ENCODE measurements at regions not wholly inside any gene's neighbourhood (a gene's known extent, or its start where the extent isn't known, plus 50 kb on each side); places are given as distances from the start of the nearest gene placed in this dataset.

DNA sequence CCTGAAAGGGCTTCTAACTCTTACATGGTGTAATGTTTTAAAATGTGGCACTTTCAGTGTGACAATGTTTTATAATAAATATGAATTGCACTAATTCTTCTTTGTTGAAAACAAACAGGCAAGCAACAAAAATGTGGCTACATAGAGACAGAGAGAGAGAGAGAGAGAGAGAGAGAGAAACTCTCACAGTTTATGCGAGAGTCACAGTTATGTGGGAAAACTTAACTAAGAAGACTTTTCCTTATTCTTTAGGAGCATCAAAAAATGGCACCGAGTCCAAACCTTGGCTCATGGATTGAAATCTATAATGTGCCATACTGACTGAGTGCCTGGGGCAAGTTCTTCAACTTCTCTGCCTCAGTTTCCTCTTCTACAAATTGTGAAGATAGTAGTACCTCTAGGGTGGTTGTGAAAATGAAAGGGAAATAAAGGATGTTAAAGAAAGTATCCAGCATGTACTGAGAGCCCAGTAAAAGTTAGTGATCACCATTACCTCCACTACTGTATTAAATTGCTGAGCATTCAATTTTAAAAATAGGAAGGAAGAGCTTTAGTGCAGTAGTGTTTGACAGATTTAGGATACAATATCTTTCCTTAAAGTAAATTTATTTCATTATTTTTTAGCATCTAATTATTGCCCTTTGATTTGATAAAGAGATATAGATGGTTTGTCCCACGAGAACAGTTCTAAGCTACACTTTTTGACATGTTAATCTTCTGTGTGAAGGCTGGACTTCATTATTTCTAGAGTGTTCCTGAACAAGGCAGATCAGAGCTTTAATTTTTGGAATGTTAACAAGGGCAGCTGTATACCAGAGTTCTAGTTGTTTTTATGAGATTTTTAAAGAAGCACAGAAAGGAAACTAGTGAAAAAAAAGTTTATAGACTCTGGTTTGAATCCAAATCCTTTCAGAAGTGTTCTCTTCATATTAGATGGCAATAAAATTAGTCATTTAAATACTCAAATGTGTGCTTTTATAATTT lies 187.5 kb upstream of the ANK2 start:
- Histone ChIP-seq H3K36me3 (ENCODE audit: control insufficient read depth, insufficient read depth, low read length) (no peaks in the 10 kb centered on the region), H3K27me3 (ENCODE audit: control insufficient read depth, insufficient read depth, low read length) (no peaks in the 10 kb centered on the region), H3K4me3 (ENCODE audit: low read depth, low read length) (no peak overlapping the region)
- ChIA-PET CTCF (interaction anchor here (0.5 kb wide), 1 partner anchor 33 kb away, joined by 3 read pairs; no protein-coding TSS in a partner anchor), POLR2A (no interaction called here)
- TF ChIP-seq, protein P1, sequence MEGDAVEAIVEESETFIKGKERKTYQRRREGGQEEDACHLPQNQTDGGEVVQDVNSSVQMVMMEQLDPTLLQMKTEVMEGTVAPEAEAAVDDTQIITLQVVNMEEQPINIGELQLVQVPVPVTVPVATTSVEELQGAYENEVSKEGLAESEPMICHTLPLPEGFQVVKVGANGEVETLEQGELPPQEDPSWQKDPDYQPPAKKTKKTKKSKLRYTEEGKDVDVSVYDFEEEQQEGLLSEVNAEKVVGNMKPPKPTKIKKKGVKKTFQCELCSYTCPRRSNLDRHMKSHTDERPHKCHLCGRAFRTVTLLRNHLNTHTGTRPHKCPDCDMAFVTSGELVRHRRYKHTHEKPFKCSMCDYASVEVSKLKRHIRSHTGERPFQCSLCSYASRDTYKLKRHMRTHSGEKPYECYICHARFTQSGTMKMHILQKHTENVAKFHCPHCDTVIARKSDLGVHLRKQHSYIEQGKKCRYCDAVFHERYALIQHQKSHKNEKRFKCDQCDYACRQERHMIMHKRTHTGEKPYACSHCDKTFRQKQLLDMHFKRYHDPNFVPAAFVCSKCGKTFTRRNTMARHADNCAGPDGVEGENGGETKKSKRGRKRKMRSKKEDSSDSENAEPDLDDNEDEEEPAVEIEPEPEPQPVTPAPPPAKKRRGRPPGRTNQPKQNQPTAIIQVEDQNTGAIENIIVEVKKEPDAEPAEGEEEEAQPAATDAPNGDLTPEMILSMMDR (IDR thresholded peaks at IDR 0.05; ENCODE audit: insufficient read depth, low read depth, low read length) = no peak
- peak; percentile 34 for DNase-seq (ENCODE audit: low read depth)

DNA sequence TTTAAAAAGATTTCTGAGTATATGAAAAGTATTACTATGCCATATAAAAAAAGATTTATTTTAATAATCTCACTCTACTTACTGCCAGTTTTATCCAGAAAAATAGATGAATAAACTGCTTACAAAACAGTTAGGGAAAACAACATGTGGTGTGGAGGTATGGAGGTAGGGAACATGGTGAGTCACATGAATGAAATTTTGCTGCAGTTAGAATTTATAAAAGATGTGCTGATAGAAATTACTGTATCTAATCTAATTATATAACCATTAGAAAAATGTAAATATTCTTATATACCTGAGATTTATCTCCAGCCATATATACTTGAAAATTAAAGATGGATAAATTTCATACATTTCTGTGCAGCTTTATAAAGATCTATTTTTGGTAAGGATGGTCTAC lies 184.0 kb upstream of the ANK2 start:
- TF ChIP-seq, protein P1 (IDR thresholded peaks at IDR 0.05; ENCODE audit: insufficient read depth, low read depth, low read length) = no peak
- Histone ChIP-seq H3K4me3 (ENCODE audit: low read depth, low read length) (no peak overlapping the region), H3K27me3 (ENCODE audit: control insufficient read depth, insufficient read depth, low read length) (no peaks in the 10 kb centered on the region), H3K36me3 (ENCODE audit: control insufficient read depth, insufficient read depth, low read length) (no peaks in the 10 kb centered on the region)
- CTCF ChIA-PET = no interaction called here
- POLR2A ChIA-PET = no interaction called here
- DNase-seq (ENCODE audit: low read depth) = no peak

DNA sequence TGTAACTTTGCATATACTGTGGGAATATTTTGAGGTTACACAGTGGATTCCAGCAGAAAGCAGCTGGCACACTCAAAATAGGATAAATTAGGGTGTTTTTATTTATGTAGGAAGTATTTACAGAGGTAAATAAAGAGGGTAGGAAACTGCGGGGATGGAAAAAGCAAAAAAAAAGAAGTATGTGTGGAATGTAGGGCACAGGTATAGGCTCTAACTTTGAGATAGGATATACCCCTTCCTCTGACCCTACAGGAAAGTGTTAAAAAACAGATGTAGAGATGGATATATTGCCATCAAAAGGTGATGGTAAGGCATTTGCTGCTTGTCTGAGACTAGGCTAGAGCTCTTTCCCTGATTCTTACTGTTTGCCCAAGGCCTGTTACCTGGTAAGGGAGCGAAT lies 173.1 kb upstream of the ANK2 start:
- DNase-seq (ENCODE audit: low read depth) = no peak
- ChIA-PET CTCF (no interaction called here), POLR2A (no interaction called here)
- no peak overlapping the region for H3K4me3 ChIP-seq (ENCODE audit: low read depth, low read length)
- no peaks in the 10 kb centered on the region for H3K36me3 ChIP-seq (ENCODE audit: control insufficient read depth, insufficient read depth, low read length)
- TF ChIP-seq, protein P1 (IDR thresholded peaks at IDR 0.05; ENCODE audit: insufficient read depth, low read depth, low read length) = no peak
- H3K27me3 ChIP-seq (ENCODE audit: control insufficient read depth, insufficient read depth, low read length) = no peaks in the 10 kb centered on the region

DNA sequence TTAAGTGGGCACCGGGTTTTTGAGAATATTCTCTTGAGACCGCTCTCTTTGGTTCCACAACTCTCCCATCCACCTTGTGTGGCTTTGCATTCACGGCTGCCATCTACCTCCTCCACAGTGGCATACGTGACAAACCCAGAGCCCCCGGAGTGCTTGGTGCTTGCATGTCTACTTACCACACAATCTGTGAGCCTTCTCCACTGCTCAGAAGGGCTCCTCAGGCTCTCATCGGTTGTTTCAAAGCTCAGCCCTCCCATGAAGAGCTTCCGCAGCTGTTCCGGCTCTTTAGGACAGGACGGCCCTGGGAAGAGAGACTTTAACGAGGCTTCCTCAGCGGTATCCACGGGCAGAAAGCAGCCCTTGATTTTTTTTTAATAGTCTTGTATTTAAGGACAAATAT lies 167.6 kb upstream of the ANK2 start:
- POLR2A ChIA-PET = no interaction called here
- Histone ChIP-seq H3K27me3 (ENCODE audit: control insufficient read depth, insufficient read depth, low read length) (no peaks in the 10 kb centered on the region), H3K4me3 (ENCODE audit: low read depth, low read length) (no peak overlapping the region), H3K36me3 (ENCODE audit: control insufficient read depth, insufficient read depth, low read length) (no peaks in the 10 kb centered on the region)
- TF ChIP-seq, protein P1 (IDR thresholded peaks at IDR 0.05; ENCODE audit: insufficient read depth, low read depth, low read length) = no peak
- CTCF ChIA-PET = interaction anchor here (1.4 kb wide), 1 partner anchor 14 kb away, joined by 3 read pairs; no protein-coding TSS in a partner anchor
- DNase-seq (ENCODE audit: low read depth) = no peak

DNA sequence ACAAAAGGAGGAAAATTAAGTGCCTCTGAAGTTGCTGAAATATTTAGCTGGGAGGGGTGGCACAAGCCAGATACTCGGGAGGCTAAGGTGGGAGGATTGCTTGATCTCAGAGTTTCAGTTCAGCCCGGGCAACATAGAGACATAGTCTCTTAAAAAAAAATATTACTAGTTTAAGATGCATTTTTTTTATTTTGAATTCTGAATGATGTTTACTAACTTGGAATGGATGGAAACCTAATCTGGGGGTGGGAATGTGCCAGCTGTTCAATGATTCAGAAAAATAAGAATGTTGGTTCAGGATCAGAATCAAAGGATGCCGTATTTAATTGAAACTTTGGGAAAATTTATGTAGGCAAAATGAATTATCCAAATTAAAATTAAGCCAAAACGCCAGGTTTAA lies 167.2 kb upstream of the ANK2 start:
- ChIA-PET POLR2A (no interaction called here), CTCF (interaction anchor here (1.4 kb wide), 1 partner anchor 14 kb away, joined by 3 read pairs; no protein-coding TSS in a partner anchor)
- Histone ChIP-seq H3K27me3 (ENCODE audit: control insufficient read depth, insufficient read depth, low read length) (no peaks in the 10 kb centered on the region), H3K36me3 (ENCODE audit: control insufficient read depth, insufficient read depth, low read length) (no peaks in the 10 kb centered on the region), H3K4me3 (ENCODE audit: low read depth, low read length) (no peak overlapping the region)
- TF ChIP-seq, protein P1 (IDR thresholded peaks at IDR 0.05; ENCODE audit: insufficient read depth, low read depth, low read length) = no peak
- no peak for DNase-seq (ENCODE audit: low read depth)
